ENCODE measurements at regions not wholly inside any gene's neighbourhood (a gene's known extent, or its start where the extent isn't known, plus 50 kb on each side); places are given as distances from the start of the nearest gene placed in this dataset.

GRCh38 chr6:104003803-104004516, 855.8 kb downstream of the HACE1 start:
- no peaks in the 10 kb centered on the region for H3K4me1 ChIP-seq
- no peak overlapping the region for H3K4me3 ChIP-seq
- no peaks in the 10 kb centered on the region for H3K27me3 ChIP-seq (ENCODE audit: low read depth)
- TF ChIP-seq CTCF (IDR thresholded peaks at IDR 0.05; ENCODE audit: borderline replicate concordance): no peak
- no peak overlapping the region for H3K27ac ChIP-seq (replicated peaks)
- intact Hi-C loops (cut with micrococcal nuclease): no loop called here
- H3K36me3 ChIP-seq: no peaks in the 10 kb centered on the region
- no peak for DNase-seq
- no peaks in the 10 kb centered on the region for H3K9me3 ChIP-seq (replicated peaks)

- Histone ChIP-seq H3K4me3 (no peak overlapping the region), H3K9me3 (replicated peaks) (peaks cover 13% of the 10 kb centered on the region), H3K27ac (replicated peaks) (no peak overlapping the region), H3K4me1 (no peaks in the 10 kb centered on the region), H3K27me3 (ENCODE audit: low read depth) (no peaks in the 10 kb centered on the region), H3K36me3 (no peaks in the 10 kb centered on the region)
- TF ChIP-seq CTCF (IDR thresholded peaks at IDR 0.05; ENCODE audit: borderline replicate concordance): no peak
- intact Hi-C loops (cut with micrococcal nuclease): no loop called here
- DNase-seq: no peak
These were observed 864.1 kb downstream of the HACE1 start for GRCh38 chr6:103995571-103995970.

GRCh38 chr6:103983860-103984259, 875.9 kb downstream of the HACE1 start:
- H3K36me3 ChIP-seq: no peaks in the 10 kb centered on the region
- H3K27ac ChIP-seq (replicated peaks): no peak overlapping the region
- no peaks in the 10 kb centered on the region for H3K27me3 ChIP-seq (ENCODE audit: low read depth)
- intact Hi-C loops (cut with micrococcal nuclease): no loop called here
- H3K9me3 ChIP-seq (replicated peaks): no peaks in the 10 kb centered on the region
- no peak for DNase-seq
- no peak for TF ChIP-seq CTCF (IDR thresholded peaks at IDR 0.05; ENCODE audit: borderline replicate concordance)
- H3K4me1 ChIP-seq: no peaks in the 10 kb centered on the region
- H3K4me3 ChIP-seq: no peak overlapping the region

GRCh38 chr6:103983011-103983410, 876.7 kb downstream of the HACE1 start:
- Histone ChIP-seq H3K4me1 (no peaks in the 10 kb centered on the region), H3K36me3 (no peaks in the 10 kb centered on the region), H3K4me3 (no peak overlapping the region), H3K27me3 (ENCODE audit: low read depth) (no peaks in the 10 kb centered on the region), H3K9me3 (replicated peaks) (no peaks in the 10 kb centered on the region), H3K27ac (replicated peaks) (no peak overlapping the region)
- no peak for DNase-seq
- intact Hi-C loops (cut with micrococcal nuclease): no loop called here
- TF ChIP-seq CTCF (IDR thresholded peaks at IDR 0.05; ENCODE audit: borderline replicate concordance): no peak

GRCh38 chr6:103982574-103982973, 877.1 kb downstream of the HACE1 start:
- Histone ChIP-seq H3K4me3 (no peak overlapping the region), H3K4me1 (no peaks in the 10 kb centered on the region), H3K27me3 (ENCODE audit: low read depth) (no peaks in the 10 kb centered on the region), H3K9me3 (replicated peaks) (no peaks in the 10 kb centered on the region), H3K36me3 (no peaks in the 10 kb centered on the region), H3K27ac (replicated peaks) (no peak overlapping the region)
- TF ChIP-seq CTCF (IDR thresholded peaks at IDR 0.05; ENCODE audit: borderline replicate concordance): no peak
- intact Hi-C loops (cut with micrococcal nuclease): no loop called here
- DNase-seq: no peak

Measured in left ventricle myocardium inferior (tissue), 1 donor.